ENCODE measurements at regions not wholly inside any gene's neighbourhood (a gene's known extent, or its start where the extent isn't known, plus 50 kb on each side); places are given as distances from the start of the nearest gene placed in this dataset.

GRCh38 chr12:89787763-89788162 lies 79.1 kb upstream of the ATP2B1 start:
- ATAC-seq (no peak), FAIRE-seq (no peak), DNase-seq (ENCODE audit: low read depth, low spot score) (no peak)
- ChIA-PET RAD21 (ENCODE audit: unreplicated experiment) (no interaction called here), SMC1A (ENCODE audit: uncharacterized antibody, unreplicated experiment) (no interaction called here), POLR2A (no interaction called here), CTCF (no interaction called here)
- Histone ChIP-seq H4K20me1 (ENCODE audit: control insufficient read depth, insufficient read depth) (no peaks in the 10 kb centered on the region), H3K9me3 (replicated peaks; ENCODE audit: control insufficient read depth, insufficient read depth, low read length) (peaks cover 10% of the 10 kb centered on the region), H3K27me3 (replicated peaks in 1 of 2; ENCODE audit: control insufficient read depth in 2 of 2, insufficient read depth in 2 of 2, low read length in 1 of 2) (no peaks in the 10 kb centered on the region), H2AFZ (ENCODE audit: control insufficient read depth, low read depth, low read length) (no peak overlapping the region), H3K27ac (ENCODE audit: control insufficient read depth, insufficient read depth) (no peak overlapping the region), H3K9ac (ENCODE audit: control insufficient read depth, insufficient read depth, low read length) (no peak overlapping the region), H3K4me3 (no peak overlapping the region), H3K4me2 (ENCODE audit: control insufficient read depth, insufficient read depth) (no peak overlapping the region), H3K36me3 (ENCODE audit: control insufficient read depth in 2 of 2, insufficient read depth in 2 of 2, low read length in 1 of 2) (no peaks in the 10 kb centered on the region), H3K79me2 (ENCODE audit: control insufficient read depth, insufficient read depth, low read length) (no peaks in the 10 kb centered on the region), H3K4me1 (ENCODE audit: control insufficient read depth, insufficient read depth, low read length) (peaks cover 8% of the 10 kb centered on the region)
- BruUV-seq (replicated peaks) = no TSS peak
- 17% methylated on average over 2 of the region's 2 CpGs for WGBS (ENCODE audit: insufficient coverage, insufficient replicate concordance, low lambda C conversion rate, missing lambda C conversion rate)
- intact Hi-C loops (cut with micrococcal nuclease; ENCODE audit: unreplicated experiment) = no loop called here
- in situ Hi-C loops (cut with MboI) = no loop called here
- TF ChIP-seq ZNF274 (IDR thresholded peaks at IDR 0.05; ENCODE audit: insufficient read depth, insufficient read length) (no peak), IRF4 (IDR thresholded peaks at IDR 0.05; ENCODE audit: low read depth, low read length) (no peak), HCFC1 (IDR thresholded peaks at IDR 0.05; ENCODE audit: low read length) (no peak), RELA (IDR thresholded peaks at IDR 0.05; ENCODE audit: borderline replicate concordance, partially characterized antibody) (no peak), ZBTB4 (CRISPR knock-in tag; IDR thresholded peaks at IDR 0.05) (no peak), POU2F2 (IDR thresholded peaks at IDR 0.05; ENCODE audit: borderline replicate concordance, low read depth, low read length) (no peak), TARDBP (IDR thresholded peaks at IDR 0.05; ENCODE audit: borderline replicate concordance) (no peak), TCF3 (IDR thresholded peaks at IDR 0.05; ENCODE audit: borderline replicate concordance, insufficient read depth, low read depth, low read length) (no peak), CUX1 (IDR thresholded peaks at IDR 0.05; ENCODE audit: insufficient replicate concordance, low read depth, low read length) (no peak), YBX1 (IDR thresholded peaks at IDR 0.05) (no peak), ZSCAN29 (IDR thresholded peaks at IDR 0.05) (no peak), PRDM15 (CRISPR knock-in tag; IDR thresholded peaks at IDR 0.05) (no peak)

All from GM12878 (cell line).